Keratinocyte (primary cell): ENCODE measurements at regions not wholly inside any gene's neighbourhood (a gene's known extent, or its start where the extent isn't known, plus 50 kb on each side); places are given as distances from the start of the nearest gene placed in this dataset.

Experiments
- CTCF ChIP-seq, 3 experiments: IDR thresholded peaks in 1 of 3; conservative IDR thresholded peaks in 1 of 3; optimal IDR thresholded peaks in 1 of 3; 2 replicates in 2 of 3; 3 replicates in 1 of 3; pipeline versions ENCODE3 to v1.5.1; 2011; ENCODE audit warnings: low read length in 3 of 3, mild to moderate bottlenecking in 3 of 3, moderate library complexity in 2 of 3, control low read depth in 1 of 3, inconsistent platforms in 1 of 3; ENCODE audit not compliant: insufficient read depth in 2 of 3; ENCODE audit errors: extremely low read depth in 1 of 3
- EZH2 ChIP-seq: IDR thresholded peaks from one replicate; pipeline ENCODE4 v1.6.1; 2012; ENCODE audit warnings: inconsistent platforms, mild to moderate bottlenecking, low read length, moderate library complexity

DNA sequence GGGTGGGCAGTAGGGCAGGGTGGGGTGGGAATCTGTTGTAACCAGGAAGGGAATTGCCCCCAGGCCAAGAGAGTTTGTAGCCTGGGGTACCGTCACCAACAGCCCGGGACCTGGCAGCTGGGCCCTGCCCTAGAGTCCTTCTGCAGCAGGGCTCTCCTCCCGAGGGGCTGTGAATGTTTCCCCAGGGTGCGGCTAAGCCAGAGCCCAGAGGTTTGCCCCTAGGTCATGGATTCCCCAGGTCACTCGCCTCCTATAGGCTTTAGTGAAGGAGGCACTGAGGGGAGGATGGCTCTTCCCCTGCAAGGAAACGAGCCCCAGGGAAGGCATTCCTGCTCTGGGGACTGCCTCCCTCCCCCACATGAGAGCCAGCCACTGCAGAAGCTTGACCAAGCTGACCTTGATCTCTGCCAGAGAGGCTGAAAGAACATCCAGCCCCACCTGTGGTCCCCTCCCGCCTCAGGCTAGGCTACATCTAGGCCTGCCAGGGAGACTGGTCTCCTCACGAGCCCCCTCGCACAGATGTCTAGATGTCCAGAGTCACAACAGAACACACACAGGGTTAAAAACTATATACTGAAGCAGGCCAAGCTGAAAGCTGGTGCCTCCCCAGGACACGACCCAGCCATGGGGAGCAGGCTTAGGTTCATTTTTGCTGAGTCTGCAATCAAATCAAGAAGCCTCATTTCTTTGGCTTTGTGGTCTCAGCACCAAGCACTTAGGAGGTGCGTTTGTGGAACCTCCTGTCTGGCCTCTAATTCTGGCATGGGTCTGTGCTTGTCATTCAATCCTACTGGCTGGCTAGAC is 69.1 kb upstream of the TAMM41 start:
- TF ChIP-seq CTCF (optimal IDR thresholded peaks at IDR 0.05 in 1 of 3, IDR thresholded peaks at IDR 0.05 in 1 of 3, conservative IDR thresholded peaks at IDR 0.05 in 1 of 3; ENCODE audit: extremely low read depth in 1 of 3, insufficient read depth in 2 of 3, low read length in 3 of 3) (no peak), EZH2 (no peak)
